WTC11 (cell line): ENCODE measurements at regions not wholly inside any gene's neighbourhood (a gene's known extent, or its start where the extent isn't known, plus 50 kb on each side); places are given as distances from the start of the nearest gene placed in this dataset.

Source experiments
- CTCF ChIP-seq: fragments of 200-600 bp; IDR thresholded peaks from 2 replicates; pipeline ENCODE4 v1.8.0; 2022; ENCODE audit warnings: antibody characterized with exemption
- HMGXB4 ChIP-seq: sonication (generic); formaldehyde crosslinking; IDR thresholded peaks from 2 replicates; pipeline ENCODE4 v1.8.1; 2023; ENCODE audit warnings: mild to moderate bottlenecking, moderate library complexity, missing genetic modification reagents
- MYBL2 ChIP-seq: sonication (generic); formaldehyde crosslinking; IDR thresholded peaks from 2 replicates; pipeline ENCODE4 v1.8.1; 2023; ENCODE audit warnings: mild to moderate bottlenecking, moderate library complexity, missing genetic modification reagents
- NFYB ChIP-seq: sonication (generic); formaldehyde crosslinking; conservative IDR thresholded peaks from 2 replicates; pipeline ENCODE4 v1.8.0; 2022; ENCODE audit warnings: low read depth, missing genetic modification reagents
- NR1H2 ChIP-seq: sonication (generic); formaldehyde crosslinking; IDR thresholded peaks from 2 replicates; pipeline ENCODE4 v1.9.0; 2021; ENCODE audit warnings: mild to moderate bottlenecking, moderate library complexity, missing genetic modification reagents
- ZNF317 ChIP-seq: sonication (generic); formaldehyde crosslinking; IDR thresholded peaks from 2 replicates; pipeline ENCODE4 v1.8.1; 2023; ENCODE audit warnings: low read depth, mild to moderate bottlenecking, moderate library complexity, missing genetic modification reagents, borderline replicate concordance

- TF ChIP-seq CTCF, result no peak
- no peak for TF ChIP-seq ZNF317
- no peak for TF ChIP-seq HMGXB4 (CRISPR knock-in tag)
- no peak for TF ChIP-seq NR1H2 (CRISPR knock-in tag)
- no peak for TF ChIP-seq MYBL2 (CRISPR knock-in tag)
- no peak for TF ChIP-seq NFYB (CRISPR knock-in tag)
Measured at GRCh38 chr6:111996144-111996865, 57.6 kb upstream of the CCN6 start.
